Lower leg skin (tissue), 3 donors: ENCODE measurements at regions not wholly inside any gene's neighbourhood (a gene's known extent, or its start where the extent isn't known, plus 50 kb on each side); places are given as distances from the start of the nearest gene placed in this dataset.

Experiments
- POLR2A ChIP-seq, 2 donors: fragments of 450-650 bp; IDR thresholded peaks; one replicate each; pipeline ENCODE4 v1.6.1; 2016 to 2017; ENCODE audit warnings: antibody characterized with exemption in 2 of 2, mild to moderate bottlenecking in 1 of 2, moderate library complexity in 1 of 2
- TF ChIP-seq, protein P1 (sequence below), 3 donors: fragments of 450-650 bp; IDR thresholded peaks; one replicate each; pipeline ENCODE4 v1.5.1; 2016; ENCODE audit warnings: antibody characterized with exemption in 3 of 3, mild to moderate bottlenecking in 3 of 3, moderate library complexity in 2 of 3

DNA sequence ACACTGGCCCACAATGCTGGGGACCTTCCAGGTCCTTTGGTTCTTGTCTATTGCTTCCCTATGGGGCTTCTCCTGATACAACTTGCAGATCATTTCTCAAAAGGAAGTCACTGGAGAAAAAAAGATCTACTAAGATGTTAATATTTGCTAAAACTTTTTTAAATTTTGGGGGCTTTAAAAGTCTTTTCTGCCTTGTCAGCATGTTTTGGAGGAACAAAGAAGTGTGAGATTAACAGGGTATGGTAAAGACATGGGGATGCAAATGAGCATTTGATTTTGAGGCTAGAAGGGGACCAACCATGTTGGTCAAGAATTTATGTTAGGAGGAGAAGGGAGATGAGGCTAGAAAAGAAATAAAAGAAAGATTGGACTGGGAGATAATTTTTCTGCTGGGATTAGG, 515.4 kb downstream of the HTR7 start:
- TF ChIP-seq, protein P1, sequence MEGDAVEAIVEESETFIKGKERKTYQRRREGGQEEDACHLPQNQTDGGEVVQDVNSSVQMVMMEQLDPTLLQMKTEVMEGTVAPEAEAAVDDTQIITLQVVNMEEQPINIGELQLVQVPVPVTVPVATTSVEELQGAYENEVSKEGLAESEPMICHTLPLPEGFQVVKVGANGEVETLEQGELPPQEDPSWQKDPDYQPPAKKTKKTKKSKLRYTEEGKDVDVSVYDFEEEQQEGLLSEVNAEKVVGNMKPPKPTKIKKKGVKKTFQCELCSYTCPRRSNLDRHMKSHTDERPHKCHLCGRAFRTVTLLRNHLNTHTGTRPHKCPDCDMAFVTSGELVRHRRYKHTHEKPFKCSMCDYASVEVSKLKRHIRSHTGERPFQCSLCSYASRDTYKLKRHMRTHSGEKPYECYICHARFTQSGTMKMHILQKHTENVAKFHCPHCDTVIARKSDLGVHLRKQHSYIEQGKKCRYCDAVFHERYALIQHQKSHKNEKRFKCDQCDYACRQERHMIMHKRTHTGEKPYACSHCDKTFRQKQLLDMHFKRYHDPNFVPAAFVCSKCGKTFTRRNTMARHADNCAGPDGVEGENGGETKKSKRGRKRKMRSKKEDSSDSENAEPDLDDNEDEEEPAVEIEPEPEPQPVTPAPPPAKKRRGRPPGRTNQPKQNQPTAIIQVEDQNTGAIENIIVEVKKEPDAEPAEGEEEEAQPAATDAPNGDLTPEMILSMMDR (IDR thresholded peaks at IDR 0.05), result no peak
- TF ChIP-seq POLR2A (IDR thresholded peaks at IDR 0.05), result no peak
